Stimulated activated CD8-positive, alpha-beta memory T cell treated with anti-CD3 and anti-CD28 coated beads, Interleukin-4, amount 100 ng/mL, for 24 hours (primary cell): ENCODE measurements at regions not wholly inside any gene's neighbourhood (a gene's known extent, or its start where the extent isn't known, plus 50 kb on each side); places are given as distances from the start of the nearest gene placed in this dataset.
"Not testable (repeated sequence)": the region's sequence is repeated elsewhere in the genome, so short reads cannot be mapped to it uniquely, and the experiment has no call there.

Experiments used
- DNase-seq: peaks from one replicate; pipeline ENCODE4 v3.0.0-alpha.2; 2020; ENCODE audit warnings: low read depth

GRCh38 chr16:29328528-29328927 lies 78.0 kb downstream of the NPIPB11 start:
- not testable (repeated sequence) for DNase-seq

GRCh38 chr16:29327631-29328408 lies 78.7 kb downstream of the NPIPB11 start:
- not testable (repeated sequence) for DNase-seq

GRCh38 chr16:29326164-29327125 lies 80.1 kb downstream of the NPIPB11 start:
- DNase-seq = not testable (repeated sequence)

- DNase-seq = not testable (repeated sequence)
Observed at GRCh38 chr16:29323725-29324124, 82.8 kb downstream of the NPIPB11 start.

GRCh38 chr16:29321585-29321984 lies 84.9 kb downstream of the NPIPB11 start:
- DNase-seq = no peak

- no peak for DNase-seq
Observed at GRCh38 chr16:29321000-29321393, 85.5 kb downstream of the NPIPB11 start.

- no peak for DNase-seq
Observed at GRCh38 chr16:29320274-29320999, 86.1 kb downstream of the NPIPB11 start.

GRCh38 chr16:29319726-29320125 lies 86.8 kb downstream of the NPIPB11 start:
- no peak for DNase-seq

- not testable (repeated sequence) for DNase-seq
Observed at GRCh38 chr16:29318561-29318968, 87.9 kb downstream of the NPIPB11 start.

GRCh38 chr16:29318037-29318436 lies 88.5 kb downstream of the NPIPB11 start:
- DNase-seq = no peak

- DNase-seq = no peak
Observed at GRCh38 chr16:29317269-29317668, 89.2 kb downstream of the NPIPB11 start.

- no peak for DNase-seq
Observed at GRCh38 chr16:29316761-29317183, 89.7 kb downstream of the NPIPB11 start.

GRCh38 chr16:29315916-29316517 lies 90.5 kb downstream of the NPIPB11 start:
- DNase-seq = no peak

- DNase-seq = no peak
Observed at GRCh38 chr16:29315046-29315445, 91.5 kb downstream of the NPIPB11 start.

- no peak for DNase-seq
Observed at GRCh38 chr16:29314292-29314934, 92.1 kb downstream of the NPIPB11 start.

- no peak for DNase-seq
Observed at GRCh38 chr16:29313559-29314048, 92.9 kb downstream of the NPIPB11 start.

GRCh38 chr16:29312835-29313558 lies 93.5 kb downstream of the NPIPB11 start:
- DNase-seq = no peak

GRCh38 chr16:29312345-29312675 lies 94.2 kb downstream of the NPIPB11 start:
- not testable (repeated sequence) for DNase-seq

- DNase-seq = no peak
Observed at GRCh38 chr16:29311461-29312344, 94.8 kb downstream of the NPIPB11 start.
